Pancreas (tissue), 10 donors: ENCODE measurements at regions not wholly inside any gene's neighbourhood (a gene's known extent, or its start where the extent isn't known, plus 50 kb on each side); places are given as distances from the start of the nearest gene placed in this dataset.

Experiments
- ATAC-seq, 4 donors: fragments of 200-7000 bp; cut with Tn5 transposase; one replicate each; pipeline versions ENCODE4 v1.8.0 to v1.9.1; 2020; ENCODE audit warnings: mild to moderate bottlenecking in 4 of 4, moderate library complexity in 4 of 4
- DNase-seq, 6 donors: peaks; one replicate each; pipeline ENCODE4 v3.0.0-alpha.2; 2020
- FAIRE-seq: peaks from 2 replicates; lab custom pipeline; 2012; peaks lifted over from hg19 to GRCh38; lab: Jason Lieb, UNC
- H3K27ac ChIP-seq, 4 donors: fragments of 200-600 bp; sonication (generic); 1 replicate in 3 of 4; 2 replicates in 1 of 4; pipeline versions ENCODE4 v1.5.0 to v1.8.0; 2020
- H3K27me3 ChIP-seq, 4 donors: fragments of 200-600 bp; one replicate each; pipeline ENCODE4 v1.8.0; 2021
- H3K36me3 ChIP-seq, 3 donors: fragments of 200-600 bp; sonication (generic) in 1 of 3; one replicate each; pipeline versions ENCODE4 v1.5.0 to v1.8.0; 2020 to 2021
- H3K4me1 ChIP-seq, 3 donors: fragments of 200-600 bp; one replicate each; pipeline ENCODE4 v1.8.0; 2021
- H3K4me3 ChIP-seq, 4 donors: fragments of 200-600 bp; sonication (generic) in 2 of 4; one replicate each; pipeline versions ENCODE4 v1.5.0 to v1.8.0; 2020 to 2021
- H3K9me3 ChIP-seq, 4 donors: fragments of 200-600 bp; one replicate each; pipeline ENCODE4 v1.8.0; 2021
- CTCF ChIP-seq, 4 donors: fragments of 200-600 bp; sonication (generic) in 3 of 4; IDR thresholded peaks; one replicate each; pipeline versions ENCODE4 v1.5.0 to v1.8.0; 2021; ENCODE audit warnings: antibody characterized with exemption in 4 of 4
- WGBS, 2 donors: extraction: QIAGEN DNeasy Blood & Tissue Kit; methylation state at CpG; one replicate each; pipeline ENCODE4 v1.1.7; 2013; 5-methylcytosine and 5-hydroxymethylcytosine counted together
- intact Hi-C, 3 donors: fragments of 100-400 bp; cut with DNase I; formaldehyde crosslinking; loops; one replicate each; pipeline versions ENCODE4 v1.11.1 to v1.14.2; 2022
- donor health status: healthy with polysubstance abuse.
- donor health status: DM: no; HTN: no; CAD: no; lungs with moderate emphysema.
- donor health status: DM: no; HTN: no; CAD: no.
- donor health status: control.
- donor health status: control.
- donor health status: Bipolar disorder and iron deficiency.
- donor health status: DM: yes; HTN: yes; CAD: no.
- donor health status: DM: no; HTN: no; CAD: no.
- donor health status: DM: no; HTN: no; CAD: no.
- donor health status: DM: yes; HTN: yes; CAD: no.

GRCh38 chr9:38257626-38258215 lies 134.8 kb upstream of the ALDH1B1 start:
- Histone ChIP-seq H3K4me3 (no peak overlapping the region), H3K36me3 (no peaks in the 10 kb centered on the region), H3K27me3 (no peaks in the 10 kb centered on the region), H3K27ac (no peak overlapping the region), H3K9me3 (no peaks in the 10 kb centered on the region), H3K4me1 (no peaks in the 10 kb centered on the region)
- DNase-seq (no peak), ATAC-seq (no peak), FAIRE-seq (no peak)
- WGBS, 2 donors = 85 to 88% methylated on average over 6 of the region's 6 CpGs
- intact Hi-C loops = loop anchor here in 2 of 3 donors (5.0 to 10.0 kb wide), 2 partner anchors 35 to 93 kb away; no protein-coding TSS in a partner anchor
- TF ChIP-seq CTCF (IDR thresholded peaks at IDR 0.05) = no peak

- DNase-seq = no peak
- Histone ChIP-seq H3K4me3 (no peak overlapping the region), H3K36me3 (no peaks in the 10 kb centered on the region), H3K4me1 (no peaks in the 10 kb centered on the region), H3K9me3 (no peaks in the 10 kb centered on the region), H3K27me3 (no peaks in the 10 kb centered on the region), H3K27ac (no peak overlapping the region)
- TF ChIP-seq CTCF (IDR thresholded peaks at IDR 0.05) = no peak
- WGBS, 2 donors = 93 to 94% methylated on average over 2 of the region's 2 CpGs
- FAIRE-seq = no peak
- intact Hi-C loops = loop anchor here in 2 of 3 donors (5.0 to 10.0 kb wide), 2 partner anchors 36 to 92 kb away; no protein-coding TSS in a partner anchor
- ATAC-seq = no peak
These were observed 136.0 kb upstream of the ALDH1B1 start for GRCh38 chr9:38256461-38256860.

GRCh38 chr9:38255599-38255998 lies 136.9 kb upstream of the ALDH1B1 start:
- Histone ChIP-seq H3K9me3 (no peaks in the 10 kb centered on the region), H3K4me3 (no peak overlapping the region), H3K36me3 (no peaks in the 10 kb centered on the region), H3K27me3 (no peaks in the 10 kb centered on the region), H3K27ac (no peak overlapping the region), H3K4me1 (no peaks in the 10 kb centered on the region)
- no peak for ATAC-seq
- WGBS, 2 donors = 85 to 88% methylated on average over 3 of the region's 3 CpGs
- FAIRE-seq = no peak
- TF ChIP-seq CTCF (IDR thresholded peaks at IDR 0.05) = no peak
- intact Hi-C loops = loop anchor here in 2 of 3 donors (5.0 to 10.0 kb wide), 2 partner anchors 37 to 91 kb away; no protein-coding TSS in a partner anchor
- no peak for DNase-seq

GRCh38 chr9:38254756-38255155 lies 137.7 kb upstream of the ALDH1B1 start:
- no peak for ATAC-seq
- WGBS, 2 donors = 77 to 81% methylated on average over 2 of the region's 2 CpGs
- no peak for TF ChIP-seq CTCF (IDR thresholded peaks at IDR 0.05)
- Histone ChIP-seq H3K27me3 (no peaks in the 10 kb centered on the region), H3K4me3 (no peak overlapping the region), H3K9me3 (no peaks in the 10 kb centered on the region), H3K4me1 (no peaks in the 10 kb centered on the region), H3K36me3 (no peaks in the 10 kb centered on the region), H3K27ac (no peak overlapping the region)
- DNase-seq = no peak
- intact Hi-C loops = loop anchor here in 2 of 3 donors (5.0 to 10.0 kb wide), 2 partner anchors 38 to 90 kb away; no protein-coding TSS in a partner anchor
- FAIRE-seq = no peak

GRCh38 chr9:38254151-38254550 lies 138.4 kb upstream of the ALDH1B1 start:
- DNase-seq (no peak), ATAC-seq (no peak), FAIRE-seq (no peak)
- Histone ChIP-seq H3K4me3 (no peak overlapping the region), H3K27ac (no peak overlapping the region), H3K4me1 (no peaks in the 10 kb centered on the region), H3K9me3 (no peaks in the 10 kb centered on the region), H3K27me3 (no peaks in the 10 kb centered on the region), H3K36me3 (no peaks in the 10 kb centered on the region)
- TF ChIP-seq CTCF (IDR thresholded peaks at IDR 0.05) = no peak
- WGBS, 2 donors = 74 to 78% methylated on average over 7 of the region's 7 CpGs
- intact Hi-C loops = loop anchor here in 1 of 3 donors (10.0 kb wide), 1 partner anchor 89 kb away; no protein-coding TSS in a partner anchor
